ENCODE measurements at regions not wholly inside any gene's neighbourhood (a gene's known extent, or its start where the extent isn't known, plus 50 kb on each side); places are given as distances from the start of the nearest gene placed in this dataset.

DNA sequence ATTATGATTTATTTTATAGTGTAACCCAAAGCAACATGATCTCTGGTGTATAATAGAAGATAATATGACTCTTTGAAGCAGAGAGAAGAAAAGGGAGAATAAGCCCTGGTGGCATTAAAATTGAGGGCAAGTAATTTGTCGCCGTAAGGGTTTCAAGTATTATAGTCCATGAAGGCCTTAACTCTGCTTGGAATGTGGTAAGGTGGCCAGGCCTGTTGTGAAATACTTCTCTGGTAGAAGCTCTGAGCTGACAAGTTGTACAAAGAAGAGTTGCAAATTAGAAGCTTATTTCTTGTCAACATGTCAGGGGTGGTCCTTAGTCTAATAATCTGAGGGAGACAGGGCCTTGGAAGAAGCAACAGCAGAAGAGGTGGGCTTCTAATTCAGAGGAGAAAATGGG, 151.7 kb upstream of the HHIP start (continued):
- TF ChIP-seq, protein P1, sequence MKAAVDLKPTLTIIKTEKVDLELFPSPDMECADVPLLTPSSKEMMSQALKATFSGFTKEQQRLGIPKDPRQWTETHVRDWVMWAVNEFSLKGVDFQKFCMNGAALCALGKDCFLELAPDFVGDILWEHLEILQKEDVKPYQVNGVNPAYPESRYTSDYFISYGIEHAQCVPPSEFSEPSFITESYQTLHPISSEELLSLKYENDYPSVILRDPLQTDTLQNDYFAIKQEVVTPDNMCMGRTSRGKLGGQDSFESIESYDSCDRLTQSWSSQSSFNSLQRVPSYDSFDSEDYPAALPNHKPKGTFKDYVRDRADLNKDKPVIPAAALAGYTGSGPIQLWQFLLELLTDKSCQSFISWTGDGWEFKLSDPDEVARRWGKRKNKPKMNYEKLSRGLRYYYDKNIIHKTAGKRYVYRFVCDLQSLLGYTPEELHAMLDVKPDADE (IDR thresholded peaks at IDR 0.05): no peak
- TF ChIP-seq STAT1 (IDR thresholded peaks at IDR 0.05; ENCODE audit: unreplicated experiment) (no peak), EZH2phosphoT487 (IDR thresholded peaks at IDR 0.05; ENCODE audit: unreplicated experiment) (no peak), CREB1 (CRISPR knock-in tag; IDR thresholded peaks at IDR 0.05; ENCODE audit: low read depth) (no peak), REST (IDR thresholded peaks at IDR 0.05; ENCODE audit: unreplicated experiment) (no peak), NANOG (IDR thresholded peaks at IDR 0.05; ENCODE audit: borderline replicate concordance) (no peak), JUNB (IDR thresholded peaks at IDR 0.05; ENCODE audit: unreplicated experiment) (no peak), ZNF331 (CRISPR knock-in tag; IDR thresholded peaks at IDR 0.05; ENCODE audit: low read depth) (no peak)

DNA sequence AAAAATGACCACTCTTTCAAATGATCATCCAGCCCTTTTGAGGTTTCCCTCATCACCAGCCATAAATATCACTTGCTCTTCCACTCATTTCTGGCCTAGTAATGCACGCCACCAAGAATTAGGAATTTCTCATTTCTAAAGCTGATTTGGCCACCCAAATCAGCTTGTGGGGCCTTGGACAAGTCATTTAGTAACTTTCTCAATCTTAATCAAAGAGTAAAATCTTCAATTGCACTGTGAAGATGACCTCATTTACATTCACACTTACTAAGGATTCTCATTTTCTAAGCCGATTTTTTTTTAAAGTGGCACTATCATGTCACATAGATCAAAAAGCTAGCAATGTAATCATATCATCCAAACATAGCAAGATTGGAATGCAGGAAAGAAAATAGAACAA, 150.0 kb upstream of the HHIP start:
- Mint-ChIP-seq H3K4me3 (no peak overlapping the region), H3K27ac (no peak overlapping the region), H3K9me3 (no peaks in the 10 kb centered on the region), H3K27me3 (ENCODE audit: insufficient read depth, low read depth, poor library complexity) (no peaks in the 10 kb centered on the region), H3K36me3 (ENCODE audit: low read depth) (no peaks in the 10 kb centered on the region), H3K4me1 (peaks cover 6% of the 10 kb centered on the region; the same call in 2 of the 3 replicates)
- Histone ChIP-seq H3K9me2 (ENCODE audit: insufficient read depth) (0 out of 2 replicates have a peak, but pooled peaks cover 3% of the 10 kb centered on the region), H3K27ac (ENCODE audit: low read depth) (no peak overlapping the region), H3K4me2 (no peak overlapping the region), H2AFZ (no peak overlapping the region), H3K4me1 (ENCODE audit: insufficient read depth) (peaks cover 6% of the 10 kb centered on the region; the same call in 1 of the 2 replicates), H4K20me1 (replicated peaks; ENCODE audit: insufficient read depth) (no peaks in the 10 kb centered on the region), H3K4me3 (no peak overlapping the region), H3K27me3 (ENCODE audit: insufficient read depth) (no peaks in the 10 kb centered on the region), H3K36me3 (ENCODE audit: insufficient read depth) (no peaks in the 10 kb centered on the region), H3F3A (replicated peaks; ENCODE audit: low read depth) (no peaks in the 10 kb centered on the region), H3K79me2 (replicated peaks; ENCODE audit: insufficient read depth) (no peaks in the 10 kb centered on the region)
- DNase-seq (ENCODE audit: low spot score) (no peak), ATAC-seq (no peak)
- TF ChIP-seq POLR2AphosphoS5 (IDR thresholded peaks at IDR 0.05; ENCODE audit: low read depth): no peak
- TF ChIP-seq EZH2 (IDR thresholded peaks at IDR 0.05; ENCODE audit: low read depth, unreplicated experiment): no peak
- TF ChIP-seq ZNF331 (CRISPR knock-in tag; IDR thresholded peaks at IDR 0.05; ENCODE audit: low read depth): no peak
- no peak for TF ChIP-seq CREB1 (CRISPR knock-in tag; IDR thresholded peaks at IDR 0.05; ENCODE audit: low read depth)
- TF ChIP-seq, protein P1 (IDR thresholded peaks at IDR 0.05): no peak
- TF ChIP-seq EZH2phosphoT487 (IDR thresholded peaks at IDR 0.05; ENCODE audit: unreplicated experiment): no peak
- TF ChIP-seq ZNF462 (CRISPR knock-in tag; IDR thresholded peaks at IDR 0.05): no peak
- TF ChIP-seq JUNB (IDR thresholded peaks at IDR 0.05; ENCODE audit: unreplicated experiment): no peak
- TF ChIP-seq ZNF114 (CRISPR knock-in tag; IDR thresholded peaks at IDR 0.05): no peak
- no peak for TF ChIP-seq STAT1 (IDR thresholded peaks at IDR 0.05; ENCODE audit: unreplicated experiment)
